Ishikawa (cell line): ENCODE measurements at regions not wholly inside any gene's neighbourhood (a gene's known extent, or its start where the extent isn't known, plus 50 kb on each side); places are given as distances from the start of the nearest gene placed in this dataset.

ENCODE experiments used
- CEBPB ChIP-seq: IDR thresholded peaks from 2 replicates; pipeline ENCODE4 v1.6.1; 2012
- CREB1 ChIP-seq: IDR thresholded peaks from 2 replicates; pipeline ENCODE4 v1.6.1; 2012; ENCODE audit warnings: low read depth
- RAD21 ChIP-seq: IDR thresholded peaks from 2 replicates; pipeline ENCODE4 v1.6.1; 2012; ENCODE audit warnings: low read depth
- TAF1 ChIP-seq: IDR thresholded peaks from 2 replicates; pipeline ENCODE4 v1.6.1; 2012; ENCODE audit warnings: low read depth, mild to moderate bottlenecking
- TEAD4 ChIP-seq: IDR thresholded peaks from 2 replicates; pipeline ENCODE4 v1.6.1; 2012
- ZBTB7A ChIP-seq: IDR thresholded peaks from 2 replicates; pipeline ENCODE4 v1.6.1; 2012; ENCODE audit warnings: low read depth

- TF ChIP-seq ZBTB7A: no peak
- no peak for TF ChIP-seq CREB1
- TF ChIP-seq TEAD4: no peak
- no peak for TF ChIP-seq TAF1
- no peak for TF ChIP-seq RAD21
- no peak for TF ChIP-seq CEBPB
Measured at GRCh38 chr14:80446356-80446755, 235.1 kb upstream of the DIO2 start.
